HEK293 (cell line): ENCODE measurements at regions not wholly inside any gene's neighbourhood (a gene's known extent, or its start where the extent isn't known, plus 50 kb on each side); places are given as distances from the start of the nearest gene placed in this dataset.

Experiments used
- BCL11B ChIP-seq: fragments of 450-650 bp; formaldehyde crosslinking; IDR thresholded peaks from 2 replicates; pipeline ENCODE4 v1.5.1; 2016; ENCODE audit warnings: low read depth, missing biosample characterization, missing genetic modification characterization
- CTCF ChIP-seq: fragments of 450-650 bp; formaldehyde crosslinking; IDR thresholded peaks from 2 replicates; pipeline ENCODE4 v1.5.1; 2016; ENCODE audit warnings: missing biosample characterization, missing genetic modification characterization
- GLIS2 ChIP-seq: fragments of 450-650 bp; formaldehyde crosslinking; IDR thresholded peaks from 2 replicates; pipeline ENCODE4 v1.5.1; 2016; ENCODE audit warnings: missing biosample characterization, missing genetic modification characterization
- HIC1 ChIP-seq: fragments of 450-650 bp; formaldehyde crosslinking; IDR thresholded peaks from 2 replicates; pipeline ENCODE4 v1.5.1; 2016; ENCODE audit warnings: missing biosample characterization, missing genetic modification characterization
- KLF1 ChIP-seq: fragments of 450-650 bp; formaldehyde crosslinking; IDR thresholded peaks from 2 replicates; pipeline ENCODE4 v1.5.1; 2016; ENCODE audit warnings: missing biosample characterization, missing genetic modification characterization
- KLF16 ChIP-seq: fragments of 450-650 bp; formaldehyde crosslinking; IDR thresholded peaks from 2 replicates; pipeline ENCODE4 v1.5.1; 2017; ENCODE audit warnings: missing biosample characterization, missing genetic modification characterization
- RBAK ChIP-seq: fragments of 450-650 bp; formaldehyde crosslinking; IDR thresholded peaks from 2 replicates; pipeline ENCODE4 v1.5.1; 2016; ENCODE audit warnings: missing biosample characterization, missing genetic modification characterization
- REST ChIP-seq: fragments of 450-650 bp; formaldehyde crosslinking; IDR thresholded peaks from 2 replicates; pipeline ENCODE4 v1.5.1; 2016; ENCODE audit warnings: missing biosample characterization, missing genetic modification characterization
- YY1 ChIP-seq: fragments of 450-650 bp; formaldehyde crosslinking; IDR thresholded peaks from 2 replicates; pipeline ENCODE4 v1.5.1; 2018; ENCODE audit warnings: missing biosample characterization, missing genetic modification characterization
- ZNF155 ChIP-seq: fragments of 450-650 bp; formaldehyde crosslinking; IDR thresholded peaks from 2 replicates; pipeline ENCODE4 v1.5.1; 2016; ENCODE audit warnings: missing biosample characterization, missing genetic modification characterization
- ZNF510 ChIP-seq: fragments of 450-650 bp; formaldehyde crosslinking; IDR thresholded peaks from 2 replicates; pipeline ENCODE4 v1.5.1; 2018; ENCODE audit warnings: mild to moderate bottlenecking, missing genetic modification characterization, missing biosample characterization; ENCODE audit not compliant: insufficient replicate concordance

- TF ChIP-seq CTCF (tag by site-specific recombination) (no peak), KLF16 (tag by site-specific recombination) (no peak), YY1 (tag by site-specific recombination) (no peak), BCL11B (tag by site-specific recombination) (no peak), GLIS2 (no peak), KLF1 (tag by site-specific recombination) (no peak), HIC1 (no peak), ZNF510 (no peak), RBAK (tag by site-specific recombination) (no peak), REST (tag by site-specific recombination) (no peak), ZNF155 (tag by site-specific recombination) (no peak)
Measured at GRCh38 chr10:10517866-10518265, 499.8 kb upstream of the CELF2 start.
